LNCAP (cell line): ENCODE measurements at regions not wholly inside any gene's neighbourhood (a gene's known extent, or its start where the extent isn't known, plus 50 kb on each side); places are given as distances from the start of the nearest gene placed in this dataset.

Experiments used
- CTCF ChIP-seq: fragments of 450-650 bp; IDR thresholded peaks from 2 replicates; pipeline ENCODE4 v1.5.1; 2017; ENCODE audit warnings: mild to moderate bottlenecking

GRCh38 chr9:119761812-119762211, 392.6 kb upstream of the BRINP1 start:
- TF ChIP-seq CTCF: no peak

- no peak for TF ChIP-seq CTCF
Measured at GRCh38 chr9:119758990-119759389, 389.8 kb upstream of the BRINP1 start.

GRCh38 chr9:119758241-119758640, 389.0 kb upstream of the BRINP1 start:
- no peak for TF ChIP-seq CTCF

- TF ChIP-seq CTCF: no peak
Measured at GRCh38 chr9:119739476-119739875, 370.2 kb upstream of the BRINP1 start.

- TF ChIP-seq CTCF: no peak
Measured at GRCh38 chr9:119736491-119737454, 367.5 kb upstream of the BRINP1 start.

GRCh38 chr9:119727988-119728387, 358.8 kb upstream of the BRINP1 start:
- no peak for TF ChIP-seq CTCF

- no peak for TF ChIP-seq CTCF
Measured at GRCh38 chr9:119726035-119726434, 356.8 kb upstream of the BRINP1 start.
